Tibial artery (tissue), 4 donors: ENCODE measurements at regions not wholly inside any gene's neighbourhood (a gene's known extent, or its start where the extent isn't known, plus 50 kb on each side); places are given as distances from the start of the nearest gene placed in this dataset.

Source experiments
- DNase-seq, 2 donors: peaks; one replicate each; pipeline ENCODE4 v3.0.0-alpha.2; 2019
- H3K27ac ChIP-seq, 2 donors: fragments of 200-600 bp; sonication (generic) in 1 of 2; 1 replicate in 1 of 2; 2 replicates in 1 of 2; pipeline ENCODE4 v1.5.1; 2018 to 2019; ENCODE audit warnings: mild to moderate bottlenecking in 1 of 2
- H3K27me3 ChIP-seq, 2 donors: fragments of 200-600 bp; sonication (generic) in 1 of 2; one replicate each; pipeline versions ENCODE4 v1.5.1 to v1.6.0; 2016 to 2019
- H3K36me3 ChIP-seq, 3 donors: fragments of 200-600 bp; sonication (generic) in 2 of 3; one replicate each; pipeline ENCODE4 v1.5.1; 2016 to 2019; ENCODE audit warnings: mild to moderate bottlenecking in 2 of 3
- H3K4me1 ChIP-seq, 4 donors: fragments of 200-600 bp; sonication (generic) in 2 of 4; 1 replicate in 3 of 4; 2 replicates in 1 of 4; pipeline ENCODE4 v1.5.1; 2016 to 2019
- H3K4me3 ChIP-seq, 2 donors: fragments of 200-600 bp; sonication (generic) in 1 of 2; 1 replicate in 1 of 2; 2 replicates in 1 of 2; pipeline ENCODE4 v1.5.1; 2018 to 2019; ENCODE audit warnings: mild to moderate bottlenecking in 2 of 2
- H3K9me3 ChIP-seq, 3 donors: fragments of 200-600 bp; sonication (generic) in 1 of 3; one replicate each; pipeline ENCODE4 v1.5.1; 2016 to 2019
- CTCF ChIP-seq, 2 experiments: fragments of 200-600 bp in 1 of 2; fragments of 450-650 bp in 1 of 2; IDR thresholded peaks; one replicate each; pipeline ENCODE4 v1.5.1; 2017 to 2019; ENCODE audit warnings: antibody characterized with exemption in 2 of 2, mild to moderate bottlenecking in 1 of 2, moderate library complexity in 1 of 2
- intact Hi-C: fragments of 100-400 bp; cut with DNase I; formaldehyde crosslinking; loops from one replicate; pipeline ENCODE4 v1.15.0; 2023; ENCODE audit warnings: low total_unique reads

- Histone ChIP-seq H3K36me3 (no peaks in the 10 kb centered on the region), H3K27ac (no peak overlapping the region), H3K4me1 (no peaks in the 10 kb centered on the region), H3K4me3 (no peak overlapping the region), H3K27me3 (no peaks in the 10 kb centered on the region), H3K9me3 (no peaks in the 10 kb centered on the region)
- DNase-seq: no peak
- intact Hi-C loops: no loop called here
- no peak for TF ChIP-seq CTCF (IDR thresholded peaks at IDR 0.05)
These were observed 334.4 kb downstream of the CMPK2 start for GRCh38 chr2:6531304-6531703.

- H3K4me1 ChIP-seq: no peaks in the 10 kb centered on the region
- no peak overlapping the region for H3K4me3 ChIP-seq
- H3K27me3 ChIP-seq: no peaks in the 10 kb centered on the region
- H3K27ac ChIP-seq: no peak overlapping the region
- H3K9me3 ChIP-seq: no peaks in the 10 kb centered on the region
- no peaks in the 10 kb centered on the region for H3K36me3 ChIP-seq
- TF ChIP-seq CTCF (IDR thresholded peaks at IDR 0.05): no peak
- intact Hi-C loops: no loop called here
- DNase-seq: no peak
These were observed 330.1 kb downstream of the CMPK2 start for GRCh38 chr2:6535572-6535971.

- Histone ChIP-seq H3K4me3 (no peak overlapping the region), H3K4me1 (no peaks in the 10 kb centered on the region), H3K27me3 (no peaks in the 10 kb centered on the region), H3K36me3 (no peaks in the 10 kb centered on the region), H3K9me3 (no peaks in the 10 kb centered on the region), H3K27ac (no peak overlapping the region)
- no peak for TF ChIP-seq CTCF (IDR thresholded peaks at IDR 0.05)
- DNase-seq: no peak
- intact Hi-C loops: no loop called here
These were observed 327.1 kb downstream of the CMPK2 start for GRCh38 chr2:6538607-6539006.

- no peaks in the 10 kb centered on the region for H3K4me1 ChIP-seq
- H3K36me3 ChIP-seq: no peaks in the 10 kb centered on the region
- H3K9me3 ChIP-seq: no peaks in the 10 kb centered on the region
- no peak for TF ChIP-seq CTCF (IDR thresholded peaks at IDR 0.05)
- H3K27me3 ChIP-seq: no peaks in the 10 kb centered on the region
- H3K4me3 ChIP-seq: no peak overlapping the region
- no peak overlapping the region for H3K27ac ChIP-seq
- intact Hi-C loops: no loop called here
- DNase-seq: no peak
These were observed 320.4 kb downstream of the CMPK2 start for GRCh38 chr2:6545336-6545735.

GRCh38 chr2:6545795-6546194 is 319.9 kb downstream of the CMPK2 start:
- Histone ChIP-seq H3K9me3 (no peaks in the 10 kb centered on the region), H3K36me3 (no peaks in the 10 kb centered on the region), H3K4me3 (no peak overlapping the region), H3K27me3 (no peaks in the 10 kb centered on the region), H3K4me1 (no peaks in the 10 kb centered on the region), H3K27ac (no peak overlapping the region)
- intact Hi-C loops: no loop called here
- no peak for DNase-seq
- no peak for TF ChIP-seq CTCF (IDR thresholded peaks at IDR 0.05)

- no peak for DNase-seq
- Histone ChIP-seq H3K4me3 (no peak overlapping the region), H3K4me1 (no peaks in the 10 kb centered on the region), H3K27ac (no peak overlapping the region), H3K27me3 (no peaks in the 10 kb centered on the region), H3K36me3 (no peaks in the 10 kb centered on the region), H3K9me3 (no peaks in the 10 kb centered on the region)
- intact Hi-C loops: no loop called here
- TF ChIP-seq CTCF (IDR thresholded peaks at IDR 0.05): no peak
These were observed 311.2 kb downstream of the CMPK2 start for GRCh38 chr2:6554466-6554865.
